GM21529 (cell line): ENCODE measurements at regions not wholly inside any gene's neighbourhood (a gene's known extent, or its start where the extent isn't known, plus 50 kb on each side); places are given as distances from the start of the nearest gene placed in this dataset.

Experiments used
- ATAC-seq: cut with Tn5 transposase; IDR thresholded peaks from one replicate; pipeline ENCODE4 v1.9.1; 2021; ENCODE audit not compliant: unreplicated experiment

- no peak for ATAC-seq
Observed at GRCh38 chr14:105838591-105839424, 312.4 kb downstream of the TMEM121 start.

DNA sequence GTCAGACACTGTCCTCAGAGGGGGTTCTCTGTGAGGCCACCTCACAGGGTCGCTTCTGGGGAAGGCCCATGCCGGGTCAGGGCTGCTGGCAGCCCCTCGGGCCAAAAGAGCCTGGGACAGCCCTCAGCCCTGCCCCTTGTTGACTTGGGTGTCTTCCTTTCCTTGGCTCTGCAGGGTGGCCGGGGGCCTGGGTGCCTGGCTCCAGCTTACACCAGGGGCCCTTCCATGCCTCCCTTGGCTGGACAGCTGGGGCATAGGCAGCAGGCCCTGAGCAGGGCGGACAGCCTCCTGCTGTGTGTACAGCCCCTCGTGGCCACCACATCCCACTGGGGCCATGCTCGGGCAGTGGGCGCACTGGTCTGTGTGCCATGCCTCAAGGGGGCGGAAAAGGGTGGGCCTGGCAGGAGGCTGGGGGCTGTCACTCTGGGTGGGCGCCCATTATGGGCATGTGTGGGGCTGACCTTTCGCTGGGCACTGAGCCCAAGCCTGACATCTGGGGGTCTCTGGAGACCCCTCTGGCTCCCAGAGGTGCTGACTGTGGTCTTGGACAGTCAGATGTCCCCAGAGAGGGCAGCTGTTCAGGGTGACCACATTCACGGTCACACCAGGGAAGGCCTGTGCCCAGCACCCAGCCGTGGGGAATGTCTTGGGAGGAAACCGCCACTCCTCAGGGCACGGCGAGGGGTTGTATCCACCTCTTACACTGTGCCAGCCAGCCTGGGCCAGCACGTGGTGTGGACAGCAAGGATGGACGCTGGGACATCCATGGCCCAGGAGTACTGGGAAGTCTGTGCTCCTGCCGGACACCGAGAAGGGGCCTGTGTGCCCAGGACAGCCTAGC, 313.3 kb downstream of the TMEM121 start:
- ATAC-seq = no peak

- ATAC-seq = no peak
Observed at GRCh38 chr14:105840266-105841021, 314.1 kb downstream of the TMEM121 start.

GRCh38 chr14:105841022-105842009, 314.9 kb downstream of the TMEM121 start:
- ATAC-seq = no peak

DNA sequence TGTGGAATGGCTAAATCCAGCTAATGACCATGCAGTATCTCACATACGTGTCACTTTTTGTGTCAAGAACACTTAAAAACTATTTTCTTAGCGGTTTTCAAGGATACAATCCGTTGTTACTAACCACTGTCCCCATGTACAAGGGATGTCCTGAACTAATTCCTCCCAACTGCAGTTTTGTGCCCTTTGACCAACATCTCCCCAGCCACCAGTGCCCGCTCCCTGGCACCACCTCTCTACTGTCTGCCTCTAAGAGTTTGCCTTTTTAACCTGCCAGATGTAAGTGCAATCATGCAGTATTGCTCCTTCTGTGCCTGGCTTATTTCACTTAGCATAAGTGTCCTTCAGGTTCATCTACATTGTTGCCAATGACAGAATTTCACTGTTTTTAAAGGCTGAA, 315.7 kb downstream of the TMEM121 start:
- ATAC-seq = no peak

DNA sequence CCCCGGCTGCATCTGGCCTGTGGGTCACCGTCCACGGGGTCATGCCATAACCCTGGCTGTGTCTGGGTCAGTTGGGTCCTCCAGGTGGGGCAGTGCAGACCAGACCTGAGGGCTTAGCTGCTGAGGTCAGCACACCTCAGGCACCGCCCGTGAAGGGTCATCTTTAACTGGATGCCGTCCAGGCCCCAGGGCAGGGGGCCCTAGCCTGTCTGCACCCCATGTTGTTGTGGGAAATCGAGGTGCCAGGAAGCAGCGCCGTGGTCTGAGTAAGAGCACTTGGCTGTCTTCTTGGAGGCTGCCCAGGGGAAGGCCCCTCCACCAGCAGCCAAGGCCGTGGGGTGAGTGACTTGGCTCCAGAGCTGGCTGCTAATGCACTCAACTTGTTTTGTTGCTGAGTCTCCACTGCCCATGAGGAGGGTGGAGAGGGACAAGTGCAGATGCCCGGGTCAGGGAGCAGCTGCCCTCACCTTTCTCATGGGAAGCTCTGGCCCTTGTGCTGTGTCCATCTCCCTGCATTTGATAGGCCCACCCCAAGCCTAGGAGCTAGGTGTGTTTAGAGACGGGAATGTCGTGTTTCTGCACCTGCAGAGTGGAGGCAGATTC, 317.2 kb downstream of the TMEM121 start:
- no peak for ATAC-seq

- no peak for ATAC-seq
Observed at GRCh38 chr14:105844047-105844630, 317.8 kb downstream of the TMEM121 start.

- no peak for ATAC-seq
Observed at GRCh38 chr14:105844810-105845724, 318.7 kb downstream of the TMEM121 start.

- no peak for ATAC-seq
Observed at GRCh38 chr14:105845725-105846309, 319.4 kb downstream of the TMEM121 start.

DNA sequence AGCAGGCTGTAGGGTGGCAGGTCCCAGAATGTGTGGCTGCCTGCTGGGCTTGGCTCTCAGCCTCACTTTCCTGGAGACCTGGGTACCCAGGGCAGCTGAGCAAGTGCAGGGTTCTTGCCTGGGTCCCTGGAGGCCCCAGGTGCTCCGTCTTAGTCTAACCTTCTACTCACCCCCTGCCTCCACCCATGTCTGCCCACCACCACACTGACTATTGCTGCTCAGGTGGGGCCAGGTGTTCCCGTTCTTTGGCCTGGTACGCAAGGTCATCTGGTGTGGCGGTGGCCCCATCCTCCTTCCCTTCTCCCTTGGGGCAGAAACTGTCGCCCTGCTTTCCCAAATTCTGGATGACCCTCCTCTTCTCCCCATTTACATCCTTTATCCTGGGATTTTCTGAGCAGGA, 319.9 kb downstream of the TMEM121 start:
- ATAC-seq = no peak

- no peak for ATAC-seq
Observed at GRCh38 chr14:105847400-105847799, 321.0 kb downstream of the TMEM121 start.

GRCh38 chr14:105848570-105848969, 322.2 kb downstream of the TMEM121 start:
- ATAC-seq = no peak

DNA sequence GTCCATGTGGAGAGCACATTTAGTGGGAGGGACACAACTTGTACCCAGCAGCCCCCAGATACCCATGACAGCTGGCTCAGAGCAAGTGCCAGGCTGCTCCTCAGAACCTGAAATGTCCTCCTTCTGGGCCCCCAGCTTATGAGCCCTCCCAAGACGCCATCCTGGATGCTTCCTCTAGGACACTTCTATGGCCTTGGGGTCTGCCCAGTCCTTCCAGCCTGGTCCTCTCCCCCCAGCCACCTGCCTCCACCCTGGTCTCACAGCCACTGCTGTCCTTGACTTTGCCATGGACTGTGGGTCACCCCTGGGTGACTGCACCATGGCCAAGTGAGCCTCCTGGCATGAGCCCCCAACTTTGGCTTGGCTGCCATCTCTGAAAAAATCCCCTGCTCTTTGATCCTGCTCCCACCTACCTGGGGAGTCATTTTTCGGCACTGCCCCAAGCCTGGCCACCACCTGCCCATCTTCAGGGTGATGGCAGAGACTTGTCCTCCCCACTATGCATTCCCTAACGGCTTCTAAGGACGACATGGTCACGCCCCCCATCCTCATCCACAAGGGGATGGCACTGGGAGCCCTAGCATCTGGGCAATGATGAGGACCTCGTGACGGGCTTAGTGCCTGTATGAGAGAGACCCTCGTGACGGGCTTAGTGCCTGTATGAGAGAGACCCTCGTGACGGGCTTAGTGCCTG, 323.7 kb downstream of the TMEM121 start:
- ATAC-seq = no peak

- no peak for ATAC-seq
Observed at GRCh38 chr14:105850853-105851581, 324.6 kb downstream of the TMEM121 start.

GRCh38 chr14:105851716-105852377, 325.5 kb downstream of the TMEM121 start:
- ATAC-seq = no peak
